Stomach (tissue), 8 donors: ENCODE measurements at regions not wholly inside any gene's neighbourhood (a gene's known extent, or its start where the extent isn't known, plus 50 kb on each side); places are given as distances from the start of the nearest gene placed in this dataset.

Experiments used
- DNase-seq, 2 donors: peaks; one replicate each; pipeline versions ENCODE4 v3.0.0 to v3.0.0-alpha.2; 2013 to 2019
- H3K27ac ChIP-seq, 5 donors: fragments of 200-600 bp in 4 of 5; sonication (generic) in 4 of 5; one replicate each; pipeline ENCODE4 v1.5.1; 2013 to 2019; ENCODE audit warnings: mild to moderate bottlenecking in 1 of 5, moderate library complexity in 1 of 5
- H3K27me3 ChIP-seq, 3 donors: fragments of 200-600 bp; sonication (generic); one replicate each; pipeline ENCODE4 v1.5.1; 2017 to 2019; ENCODE audit warnings: mixed run types in 1 of 3
- H3K36me3 ChIP-seq, 4 donors: fragments of 200-600 bp; sonication (generic); 1 replicate in 3 of 4; 2 replicates in 1 of 4; pipeline ENCODE4 v1.5.1; 2016 to 2019
- H3K4me1 ChIP-seq, 4 donors: fragments of 200-600 bp; sonication (generic); one replicate each; pipeline ENCODE4 v1.5.1; 2016 to 2019
- H3K4me3 ChIP-seq, 4 donors: fragments of 200-600 bp; sonication (generic) in 3 of 4; one replicate each; pipeline ENCODE4 v1.5.1; 2016 to 2019; ENCODE audit warnings: mild to moderate bottlenecking in 1 of 4
- H3K9me3 ChIP-seq, 4 donors: fragments of 200-600 bp; sonication (generic); one replicate each; pipeline ENCODE4 v1.5.1; 2016 to 2019
- EP300 ChIP-seq: sonication (generic); formaldehyde crosslinking; IDR thresholded peaks from one replicate; pipeline ENCODE4 v1.6.1; 2017; ENCODE audit warnings: antibody characterized with exemption
- POLR2A ChIP-seq, 4 donors: fragments of 450-650 bp; IDR thresholded peaks; one replicate each; pipeline ENCODE4 v1.6.1; 2016; ENCODE audit warnings: antibody characterized with exemption in 4 of 4, control low read depth in 2 of 4, mild to moderate bottlenecking in 1 of 4, moderate library complexity in 1 of 4
- POLR2AphosphoS5 ChIP-seq, 3 donors: sonication (generic); formaldehyde crosslinking; IDR thresholded peaks; one replicate each; pipeline ENCODE4 v1.6.1; 2016; ENCODE audit warnings: antibody characterized with exemption in 3 of 3
- WGBS, 5 donors: extraction: QIAGEN DNeasy Blood & Tissue Kit in 3 of 5; methylation state at CpG; one replicate each; pipeline versions ENCODE4 v1.1.5 to v1.1.7; 2013 to 2018; 5-methylcytosine and 5-hydroxymethylcytosine counted together
- intact Hi-C: fragments of 100-400 bp; cut with DNase I; formaldehyde crosslinking; loops from one replicate; pipeline ENCODE4 v1.15.1; 2023; ENCODE audit warnings: low total_unique reads
- TF ChIP-seq, protein P1 (sequence below), 7 experiments: fragments of 450-650 bp in 4 of 7; fragments of 200-600 bp in 3 of 7; sonication (generic) in 3 of 7; IDR thresholded peaks; one replicate each; pipeline ENCODE4 v1.5.1; 2016 to 2019; ENCODE audit warnings: antibody characterized with exemption in 7 of 7, control low read depth in 2 of 7, mild to moderate bottlenecking in 1 of 7
- donor health status: healthy with polysubstance abuse.
- donor health status: Bipolar disorder and iron deficiency.
- donor health status: healthy.

DNA sequence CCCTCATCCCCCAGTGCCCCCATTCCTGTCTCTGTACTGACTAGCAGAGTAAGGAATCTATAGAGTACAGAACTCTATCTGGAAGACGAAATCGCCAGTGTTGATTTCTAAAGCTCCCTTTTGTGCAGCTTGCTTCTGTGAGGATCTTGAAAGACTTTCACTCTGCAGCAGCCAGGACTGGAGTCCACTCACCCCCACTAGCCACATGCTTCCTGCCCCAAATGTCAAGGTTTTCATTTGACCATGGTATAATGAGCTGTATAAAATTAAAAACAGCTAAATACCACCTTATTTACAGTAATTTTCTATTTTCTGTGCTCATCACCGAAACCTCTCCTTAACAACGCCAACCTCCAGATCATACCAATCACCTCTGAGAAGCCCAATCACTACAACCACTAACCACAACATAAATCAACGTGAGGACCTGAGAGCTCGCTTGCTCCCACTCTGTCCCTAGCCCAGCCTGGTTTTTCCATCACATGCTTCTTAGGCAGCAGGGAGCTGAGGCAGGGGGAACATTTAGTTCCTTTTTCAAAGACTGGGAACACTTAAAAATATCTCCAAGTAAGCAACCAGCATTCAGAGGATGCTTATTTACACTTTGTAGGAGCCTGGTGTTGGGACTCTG is 56.1 kb upstream of the IRF2BP2 start:
- Histone ChIP-seq H3K36me3 (no peaks in the 10 kb centered on the region), H3K4me3 (no peak overlapping the region), H3K9me3 (peaks cover 0 to 6% (median 0%) of the 10 kb centered on the region in 4 donors), H3K27me3 (no peaks in the 10 kb centered on the region), H3K27ac (peak overlapping the region in 1 of 5 donors; percentile 4), H3K4me1 (peaks cover 4 to 20% (median 11%) of the 10 kb centered on the region in 4 donors)
- no peak for TF ChIP-seq POLR2AphosphoS5 (IDR thresholded peaks at IDR 0.05)
- TF ChIP-seq POLR2A (IDR thresholded peaks at IDR 0.05), result no peak
- no peak for TF ChIP-seq EP300
- TF ChIP-seq, protein P1, sequence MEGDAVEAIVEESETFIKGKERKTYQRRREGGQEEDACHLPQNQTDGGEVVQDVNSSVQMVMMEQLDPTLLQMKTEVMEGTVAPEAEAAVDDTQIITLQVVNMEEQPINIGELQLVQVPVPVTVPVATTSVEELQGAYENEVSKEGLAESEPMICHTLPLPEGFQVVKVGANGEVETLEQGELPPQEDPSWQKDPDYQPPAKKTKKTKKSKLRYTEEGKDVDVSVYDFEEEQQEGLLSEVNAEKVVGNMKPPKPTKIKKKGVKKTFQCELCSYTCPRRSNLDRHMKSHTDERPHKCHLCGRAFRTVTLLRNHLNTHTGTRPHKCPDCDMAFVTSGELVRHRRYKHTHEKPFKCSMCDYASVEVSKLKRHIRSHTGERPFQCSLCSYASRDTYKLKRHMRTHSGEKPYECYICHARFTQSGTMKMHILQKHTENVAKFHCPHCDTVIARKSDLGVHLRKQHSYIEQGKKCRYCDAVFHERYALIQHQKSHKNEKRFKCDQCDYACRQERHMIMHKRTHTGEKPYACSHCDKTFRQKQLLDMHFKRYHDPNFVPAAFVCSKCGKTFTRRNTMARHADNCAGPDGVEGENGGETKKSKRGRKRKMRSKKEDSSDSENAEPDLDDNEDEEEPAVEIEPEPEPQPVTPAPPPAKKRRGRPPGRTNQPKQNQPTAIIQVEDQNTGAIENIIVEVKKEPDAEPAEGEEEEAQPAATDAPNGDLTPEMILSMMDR (IDR thresholded peaks at IDR 0.05), result no peak
- no peak for DNase-seq
- intact Hi-C loops, result no loop called here
- WGBS, 5 donors, result 72 to 87% (median 86%) methylated on average over 6 of the region's 6 CpGs

DNA sequence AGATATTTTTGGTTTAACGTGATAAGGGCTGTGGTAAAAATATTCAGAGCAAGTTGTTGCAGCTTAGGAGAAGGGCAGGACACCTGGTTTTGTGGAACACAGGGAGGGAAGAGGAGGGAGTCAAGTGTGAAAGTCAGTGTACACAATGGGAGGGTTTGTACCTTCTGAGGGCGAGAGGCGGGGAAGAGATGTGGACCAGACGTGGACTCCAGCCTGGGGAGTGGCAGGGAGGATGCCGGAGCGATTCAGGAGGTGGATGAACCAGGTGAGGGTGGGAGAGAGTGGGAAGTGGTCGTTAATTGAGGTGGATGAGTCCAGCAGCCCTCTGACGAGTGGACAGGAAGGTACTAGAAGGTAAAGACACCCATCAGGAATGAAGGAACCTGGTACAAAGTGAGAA is 52.2 kb upstream of the IRF2BP2 start:
- H3K36me3 ChIP-seq, result no peaks in the 10 kb centered on the region
- peak in 1 of 2 donors; percentile 53 for DNase-seq
- no peak overlapping the region for H3K4me3 ChIP-seq
- 64 to 81% (median 73%) methylated on average over 8 of the region's 8 CpGs for WGBS, 5 donors
- intact Hi-C loops, result no loop called here
- H3K27ac ChIP-seq, result peak overlapping the region in 1 of 5 donors; percentile 22
- TF ChIP-seq EP300, result no peak
- TF ChIP-seq, protein P1 (IDR thresholded peaks at IDR 0.05), result no peak
- TF ChIP-seq POLR2AphosphoS5 (IDR thresholded peaks at IDR 0.05), result no peak
- TF ChIP-seq POLR2A (IDR thresholded peaks at IDR 0.05), result no peak
- no peaks in the 10 kb centered on the region for H3K27me3 ChIP-seq
- no peaks in the 10 kb centered on the region for H3K9me3 ChIP-seq
- peaks cover 13 to 30% (median 15%) of the 10 kb centered on the region in 4 donors for H3K4me1 ChIP-seq

DNA sequence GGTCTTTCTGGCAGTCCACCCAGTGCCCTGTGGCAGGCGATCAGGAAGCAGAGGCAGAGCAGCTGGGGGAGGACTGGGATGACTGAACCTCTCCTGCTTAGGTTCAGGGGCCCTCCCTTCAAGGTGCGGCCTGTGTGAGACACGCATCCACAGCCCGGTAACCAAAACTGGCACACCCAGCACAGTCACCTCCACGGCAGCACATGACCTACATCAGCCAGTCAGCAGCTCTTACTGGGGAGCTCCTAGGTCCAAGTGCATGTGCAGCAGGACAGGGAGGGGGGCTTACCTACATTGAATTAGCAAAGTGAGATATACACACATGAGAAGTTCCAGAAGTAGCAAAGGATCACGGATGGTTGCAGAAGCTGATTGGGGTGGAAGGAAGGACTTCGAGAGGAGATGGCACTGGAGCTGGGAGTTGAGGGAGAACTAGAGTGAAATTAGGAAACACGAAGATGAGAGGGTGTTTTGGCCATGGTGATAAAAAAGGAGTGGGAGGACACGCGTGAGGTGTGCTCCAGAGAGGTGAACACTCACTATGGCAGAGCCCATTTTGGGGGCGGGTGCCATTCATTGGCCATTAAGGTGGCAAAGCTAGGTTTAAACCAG is 51.4 kb upstream of the IRF2BP2 start:
- WGBS, 5 donors, result 70 to 87% (median 76%) methylated on average over 10 to 11 of the region's 11 CpGs
- Histone ChIP-seq H3K9me3 (no peaks in the 10 kb centered on the region), H3K36me3 (no peaks in the 10 kb centered on the region), H3K27ac (peak overlapping the region in 3 of 5 donors; percentile 22 to 30 (median 25)), H3K4me3 (no peak overlapping the region), H3K27me3 (no peaks in the 10 kb centered on the region), H3K4me1 (peaks cover 17 to 38% (median 17%) of the 10 kb centered on the region in 4 donors)
- DNase-seq, result peak; percentile 48 to 84
- intact Hi-C loops, result no loop called here
- no peak for TF ChIP-seq POLR2A (IDR thresholded peaks at IDR 0.05)
- TF ChIP-seq, protein P1 (IDR thresholded peaks at IDR 0.05), result no peak
- peak in 1 of 3 donors; percentile 39 for TF ChIP-seq POLR2AphosphoS5 (IDR thresholded peaks at IDR 0.05)
- no peak for TF ChIP-seq EP300

DNA sequence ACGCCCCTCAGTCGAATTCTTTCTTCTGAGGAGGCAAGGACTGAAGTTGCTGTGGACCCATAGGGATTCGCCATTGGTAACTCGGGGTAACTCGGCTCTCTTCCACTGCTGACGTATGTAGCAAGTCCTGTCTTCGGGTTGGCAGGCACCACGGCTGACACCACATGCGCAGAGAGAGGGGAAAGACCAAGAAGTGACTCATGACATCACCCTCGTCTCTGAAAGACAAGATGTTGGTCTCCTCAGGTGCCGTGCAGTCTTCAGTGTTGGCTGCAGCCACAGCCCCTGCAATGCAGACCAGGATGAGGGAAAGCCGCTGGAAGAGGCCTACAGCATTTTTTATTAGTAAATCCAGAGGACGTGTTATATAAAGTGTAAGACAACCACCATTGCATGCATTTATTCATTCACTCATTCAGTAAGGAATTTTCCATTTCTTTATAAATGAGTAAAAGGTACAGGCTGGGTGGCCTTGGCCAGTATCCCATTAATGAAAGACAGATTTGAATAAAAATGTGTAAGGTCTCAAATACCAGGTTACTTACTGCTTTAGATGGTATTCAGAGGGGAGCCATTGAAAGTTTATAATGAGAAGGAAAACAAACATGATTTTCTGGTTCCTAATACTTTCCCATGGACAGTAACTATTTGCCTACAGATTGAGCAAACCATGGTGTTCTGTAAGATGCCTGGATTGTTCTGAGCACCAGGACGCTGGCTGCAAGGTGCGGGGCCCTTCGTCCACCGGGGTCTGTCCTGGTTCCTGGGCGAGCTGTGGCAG is 50.7 kb upstream of the IRF2BP2 start:
- Histone ChIP-seq H3K36me3 (no peaks in the 10 kb centered on the region), H3K9me3 (no peaks in the 10 kb centered on the region), H3K27ac (peak overlapping the region in 2 of 5 donors; percentile 25 to 30), H3K4me1 (peaks cover 17 to 38% (median 17%) of the 10 kb centered on the region in 4 donors), H3K4me3 (no peak overlapping the region), H3K27me3 (no peaks in the 10 kb centered on the region)
- intact Hi-C loops, result no loop called here
- no peak for DNase-seq
- 90 to 94% (median 94%) methylated on average over 18 of the region's 18 CpGs for WGBS, 5 donors
- no peak for TF ChIP-seq EP300
- no peak for TF ChIP-seq POLR2A (IDR thresholded peaks at IDR 0.05)
- TF ChIP-seq POLR2AphosphoS5 (IDR thresholded peaks at IDR 0.05), result no peak
- TF ChIP-seq, protein P1 (IDR thresholded peaks at IDR 0.05), result no peak
